A549 (cell line): ENCODE measurements at regions not wholly inside any gene's neighbourhood (a gene's known extent, or its start where the extent isn't known, plus 50 kb on each side); places are given as distances from the start of the nearest gene placed in this dataset.

ENCODE experiments used
- ATAC-seq, 2 experiments: fragments of 200-7000 bp in 1 of 2; fragments of >200 bp in 1 of 2; cut with Nextera tagmentation in 1 of 2; cut with Tn5 transposase in 1 of 2; 3 replicates each; pipeline versions ENCODE4 v1.8.0 to v1.9.1; 2018 to 2020; ENCODE audit warnings: mild to moderate bottlenecking in 1 of 2, moderate library complexity in 1 of 2
- CTCF ChIA-PET: fragments of 300-600 bp; sonication (Branson Sonifier 250); formaldehyde crosslinking; extraction: SDS; loops from one replicate; lab custom pipeline; 2021; ENCODE audit warnings: antibody characterized with exemption, inconsistent platforms; lab: Yijun Ruan, JAX
- POLR2A ChIA-PET: fragments of 350-600 bp; formaldehyde crosslinking; extraction: SDS; loops from one replicate; lab custom pipeline; 2021; ENCODE audit warnings: antibody characterized with exemption, inconsistent platforms; lab: Yijun Ruan, JAX
- DNase-seq, 2 experiments: peaks; one replicate each; pipeline versions ENCODE4 v3.0.0 to v3.0.0-alpha.2; 2011 to 2016; ENCODE audit warnings: low read depth in 1 of 2, low spot score in 1 of 2
- FAIRE-seq: peaks from 2 replicates; lab custom pipeline; 2011; peaks lifted over from hg19 to GRCh38; lab: Jason Lieb, UNC
- H3K27ac ChIP-seq, 2 experiments: fragments of >200 bp; sonication (Bioruptor Twin); formaldehyde crosslinking; 3 replicates each; pipeline ENCODE4 v1.5.1; 2016 to 2017
- H3K4me1 ChIP-seq: fragments of >200 bp; sonication (Bioruptor Twin); formaldehyde crosslinking; 3 replicates; pipeline ENCODE4 v1.6.1; 2016
- H3K4me2 ChIP-seq: fragments of >200 bp; sonication (Bioruptor Twin); formaldehyde crosslinking; 3 replicates; pipeline ENCODE4 v1.6.1; 2016
- H3K4me3 ChIP-seq: fragments of >200 bp; sonication (Bioruptor Twin); formaldehyde crosslinking; 3 replicates; pipeline ENCODE4 v1.5.1; 2016
- H3K9me3 ChIP-seq: fragments of >200 bp; sonication (Bioruptor Twin); formaldehyde crosslinking; 3 replicates; pipeline ENCODE4 v1.6.1; 2016
- ATOH8 ChIP-seq: fragments of 250-450 bp; sonication (Bioruptor Pico); IDR thresholded peaks from 2 replicates; pipeline ENCODE4 v1.5.0; 2020; ENCODE audit warnings: low read depth, mild to moderate bottlenecking, moderate library complexity
- CEBPB ChIP-seq, 2 experiments: fragments of >200 bp in 1 of 2; sonication (Bioruptor Twin) in 1 of 2; formaldehyde crosslinking in 1 of 2; IDR thresholded peaks; 2 replicates each; pipeline ENCODE4 v1.6.1; 2012 to 2016
- EHMT2 ChIP-seq: fragments of 200-600 bp; sonication (generic); IDR thresholded peaks from 2 replicates; pipeline ENCODE4 v1.6.1; 2016; ENCODE audit warnings: antibody characterized with exemption, low read depth, mild to moderate bottlenecking, moderate library complexity
- ELK1 ChIP-seq: fragments of 150-350 bp; IDR thresholded peaks from 2 replicates; pipeline ENCODE4 v1.6.1; 2014; ENCODE audit warnings: low read depth, mild to moderate bottlenecking, low read length
- EP300 ChIP-seq, 2 experiments: fragments of >200 bp; sonication (Bioruptor Twin); formaldehyde crosslinking; IDR thresholded peaks; 2 replicates in 1 of 2; 3 replicates in 1 of 2; pipeline ENCODE4 v1.6.1; 2016 to 2017
- FOSL2 ChIP-seq, 2 experiments: fragments of 450-650 bp in 1 of 2; fragments of >200 bp in 1 of 2; sonication (Bioruptor Twin) in 1 of 2; formaldehyde crosslinking; IDR thresholded peaks; 2 replicates each; pipeline versions ENCODE4 v1.5.0 to v1.6.1; 2016 to 2020; ENCODE audit warnings: mild to moderate bottlenecking in 1 of 2, moderate library complexity in 1 of 2
- HOXB5 ChIP-seq: fragments of 250-450 bp; sonication (Bioruptor Pico); IDR thresholded peaks from 2 replicates; pipeline ENCODE4 v1.5.0; 2020; ENCODE audit warnings: mild to moderate bottlenecking, moderate library complexity
- JUNB ChIP-seq: fragments of >200 bp; sonication (Bioruptor Twin); formaldehyde crosslinking; IDR thresholded peaks from 2 replicates; pipeline ENCODE4 v1.6.1; 2016
- MAFK ChIP-seq: fragments of 450-650 bp; IDR thresholded peaks from 2 replicates; pipeline ENCODE4 v1.6.1; 2014; ENCODE audit not compliant: partially characterized antibody
- RFX5 ChIP-seq: fragments of 450-650 bp; IDR thresholded peaks from 2 replicates; pipeline ENCODE4 v1.7.1; 2014; ENCODE audit warnings: antibody characterized with exemption, mild to moderate bottlenecking, moderate library complexity
- RNF2 ChIP-seq: fragments of 200-600 bp; sonication (generic); IDR thresholded peaks from 2 replicates; pipeline ENCODE4 v1.6.1; 2016; ENCODE audit warnings: low read depth, mild to moderate bottlenecking, antibody characterized with exemption, moderate library complexity, borderline replicate concordance
- ZC3H11A ChIP-seq: fragments of 450-650 bp; IDR thresholded peaks from 2 replicates; pipeline ENCODE4 v1.6.1; 2014; ENCODE audit warnings: antibody characterized with exemption, mild to moderate bottlenecking
- WGBS: methylation state at CpG from one replicate; pipeline ENCODE4 v1.1.6; 2017; ENCODE audit errors: missing lambda C conversion rate; 5-methylcytosine and 5-hydroxymethylcytosine counted together
- TF ChIP-seq, protein P1 (sequence below): fragments of 250-450 bp; sonication (Bioruptor Pico); IDR thresholded peaks from 2 replicates; pipeline ENCODE4 v1.5.0; 2021; ENCODE audit warnings: mild to moderate bottlenecking, moderate library complexity, borderline replicate concordance

DNA sequence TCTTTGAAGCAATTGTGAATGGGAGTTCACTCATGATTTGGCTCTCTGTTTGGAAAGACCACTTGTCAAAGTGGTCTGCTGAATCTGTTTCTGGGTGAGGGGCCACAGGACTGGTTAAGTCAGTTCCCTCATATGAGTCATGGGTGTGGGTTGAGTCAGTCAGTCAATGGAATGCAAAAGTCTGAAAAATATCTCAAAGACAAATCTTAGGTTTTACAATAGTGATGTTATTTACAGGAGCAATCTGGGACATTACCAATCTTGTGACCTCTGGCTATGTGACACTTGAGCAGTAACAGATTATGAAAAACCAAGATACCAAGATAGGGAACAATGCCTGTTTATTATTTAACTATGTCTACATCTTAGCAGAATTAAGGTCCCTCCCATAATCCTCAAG, 311.6 kb downstream of the AASDHPPT start:
- H3K4me1 ChIP-seq = peaks cover 20% of the 10 kb centered on the region
- H3K9me3 ChIP-seq = no peaks in the 10 kb centered on the region
- FAIRE-seq (no peak), DNase-seq (no peak), ATAC-seq (no peak)
- H3K4me2 ChIP-seq = no peak overlapping the region
- POLR2A ChIA-PET = no interaction called here
- CTCF ChIA-PET = no interaction called here
- no peak overlapping the region for H3K27ac ChIP-seq
- TF ChIP-seq RFX5 = no peak
- TF ChIP-seq EHMT2 = no peak
- TF ChIP-seq ELK1 = no peak
- TF ChIP-seq EP300 (IDR thresholded peaks at IDR 0.05) = no peak
- TF ChIP-seq CEBPB (IDR thresholded peaks at IDR 0.05) = no peak
- TF ChIP-seq ATOH8 (CRISPR knock-in tag) = no peak
- no peak for TF ChIP-seq JUNB
- H3K4me3 ChIP-seq = no peak overlapping the region

DNA sequence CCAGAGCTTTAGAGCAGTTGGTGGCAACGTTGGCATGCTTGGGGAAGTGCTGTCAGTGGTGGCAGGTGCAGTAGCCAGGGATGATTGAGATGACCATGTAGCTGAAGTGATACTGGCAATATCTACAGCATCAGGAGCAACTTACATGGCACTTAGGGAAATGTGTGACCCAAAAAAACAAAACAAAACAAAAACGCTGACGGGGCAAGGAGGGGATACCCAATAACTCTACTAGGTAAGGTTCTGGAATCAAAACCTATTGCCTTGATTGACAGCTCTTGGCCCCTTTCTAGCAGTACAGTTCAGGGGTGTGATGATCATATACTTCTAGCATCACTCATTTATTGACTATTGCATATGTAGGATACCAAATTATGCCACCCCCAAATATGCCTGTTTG, 312.6 kb downstream of the AASDHPPT start:
- POLR2A ChIA-PET = no interaction called here
- Histone ChIP-seq H3K4me1 (peaks cover 20% of the 10 kb centered on the region), H3K9me3 (no peaks in the 10 kb centered on the region), H3K4me2 (no peak overlapping the region), H3K27ac (0 out of 6 replicates have a peak overlapping the region, but pooled peaks of 1 of the 2 experiments have one; percentile 27), H3K4me3 (no peak overlapping the region)
- peak; percentile 20 for TF ChIP-seq MAFK
- TF ChIP-seq HOXB5 (CRISPR knock-in tag) = no peak
- CTCF ChIA-PET = no interaction called here
- 43% methylated on average over 3 of the region's 3 CpGs for WGBS
- no peak for ATAC-seq
- DNase-seq = no peak
- FAIRE-seq = no peak

- H3K4me1 ChIP-seq = peaks cover 20% of the 10 kb centered on the region
- H3K4me2 ChIP-seq = peak overlapping the region; percentile 60
- 11% methylated on average over 2 of the region's 2 CpGs for WGBS
- ChIA-PET POLR2A (no interaction called here), CTCF (no interaction called here)
- ATAC-seq (no peak), DNase-seq (no peak), FAIRE-seq (no peak)
- peaks cover 9% of the 10 kb centered on the region; the same call in 2 of the 3 replicates for H3K9me3 ChIP-seq
- no peak for TF ChIP-seq RNF2
- no peak for TF ChIP-seq ZC3H11A
- no peak for TF ChIP-seq EP300 (IDR thresholded peaks at IDR 0.05)
- peak; percentile 29; the same call in 1 of the 2 replicates for TF ChIP-seq JUNB
- no peak overlapping the region for H3K4me3 ChIP-seq
- H3K27ac ChIP-seq = peak overlapping the region; percentile 51 to 65; a peak in 3 of 6 replicates
These were observed 314.4 kb downstream of the AASDHPPT start for GRCh38 chr11:106391771-106392420.

- ATAC-seq = no peak
- WGBS = 79% methylated on average over 10 of the region's 10 CpGs
- POLR2A ChIA-PET = no interaction called here
- Histone ChIP-seq H3K27ac (no peak overlapping the region), H3K9me3 (peaks cover 11% of the 10 kb centered on the region; the same call in 2 of the 3 replicates), H3K4me2 (no peak overlapping the region), H3K4me1 (peaks cover 41% of the 10 kb centered on the region), H3K4me3 (no peak overlapping the region)
- DNase-seq = no peak
- CTCF ChIA-PET = no interaction called here
- FAIRE-seq = no peak
- TF ChIP-seq, protein P1, sequence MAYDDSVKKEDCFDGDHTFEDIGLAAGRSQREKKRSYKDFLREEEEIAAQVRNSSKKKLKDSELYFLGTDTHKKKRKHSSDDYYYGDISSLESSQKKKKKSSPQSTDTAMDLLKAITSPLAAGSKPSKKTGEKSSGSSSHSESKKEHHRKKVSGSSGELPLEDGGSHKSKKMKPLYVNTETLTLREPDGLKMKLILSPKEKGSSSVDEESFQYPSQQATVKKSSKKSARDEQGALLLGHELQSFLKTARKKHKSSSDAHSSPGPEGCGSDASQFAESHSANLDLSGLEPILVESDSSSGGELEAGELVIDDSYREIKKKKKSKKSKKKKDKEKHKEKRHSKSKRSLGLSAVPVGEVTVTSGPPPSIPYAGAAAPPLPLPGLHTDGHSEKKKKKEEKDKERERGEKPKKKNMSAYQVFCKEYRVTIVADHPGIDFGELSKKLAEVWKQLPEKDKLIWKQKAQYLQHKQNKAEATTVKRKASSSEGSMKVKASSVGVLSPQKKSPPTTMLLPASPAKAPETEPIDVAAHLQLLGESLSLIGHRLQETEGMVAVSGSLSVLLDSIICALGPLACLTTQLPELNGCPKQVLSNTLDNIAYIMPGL (CRISPR knock-in tag) = no peak
- TF ChIP-seq FOSL2 (IDR thresholded peaks at IDR 0.05) (no peak), FOSL2 (CRISPR knock-in tag; IDR thresholded peaks at IDR 0.05) (peak; percentile 30; the same call in 1 of the 2 replicates)
These were observed 318.4 kb downstream of the AASDHPPT start for GRCh38 chr11:106395716-106396349.
